MM.1S (cell line): ENCODE measurements at regions not wholly inside any gene's neighbourhood (a gene's known extent, or its start where the extent isn't known, plus 50 kb on each side); places are given as distances from the start of the nearest gene placed in this dataset.
A peak's percentile ranks its signal among the peaks of the same experiment; 100 is the strongest.

Experiments
- DNase-seq: peaks from one replicate; pipeline ENCODE4 v3.0.0-alpha.2; 2015
- H2AFZ ChIP-seq: fragments of 300-600 bp; sonication (generic); 2 replicates; pipeline ENCODE4 v1.6.0; 2016; ENCODE audit warnings: antibody characterized with exemption, low read length
- H3F3A ChIP-seq: fragments of 300-600 bp; sonication (generic); 2 replicates; pipeline ENCODE4 v1.6.1; 2016; ENCODE audit warnings: mild to moderate bottlenecking, antibody characterized with exemption, low read length, moderate library complexity, mixed read lengths; ENCODE audit not compliant: insufficient read depth
- H3K27ac ChIP-seq: fragments of 300-600 bp; sonication (generic); 2 replicates; pipeline ENCODE4 v1.5.1; 2016; ENCODE audit warnings: mild to moderate bottlenecking, low read length
- H3K27me3 ChIP-seq: fragments of 300-600 bp; sonication (generic); replicated peaks from 2 replicates; pipeline ENCODE4 v1.6.0; 2016; ENCODE audit warnings: low read length; ENCODE audit not compliant: insufficient read depth
- H3K36me3 ChIP-seq: fragments of 300-600 bp; sonication (generic); replicated peaks from 2 replicates; pipeline ENCODE4 v1.6.1; 2016; ENCODE audit warnings: mild to moderate bottlenecking, low read length, mixed read lengths; ENCODE audit not compliant: insufficient read depth
- H3K4me1 ChIP-seq: fragments of 300-600 bp; sonication (generic); 2 replicates; pipeline ENCODE4 v1.6.1; 2016; ENCODE audit warnings: low read length, mixed read lengths
- H3K4me2 ChIP-seq: fragments of 300-600 bp; sonication (generic); 2 replicates; pipeline ENCODE4 v1.6.0; 2016; ENCODE audit warnings: low read depth, low read length
- H3K4me3 ChIP-seq: fragments of 300-600 bp; sonication (generic); 2 replicates; pipeline ENCODE4 v1.5.1; 2016; ENCODE audit warnings: low read length, mixed read lengths
- H3K79me2 ChIP-seq: fragments of 300-600 bp; sonication (generic); 2 replicates; pipeline ENCODE4 v1.6.1; 2016; ENCODE audit warnings: mixed run types, low read length, mixed read lengths
- H3K9ac ChIP-seq: fragments of 300-600 bp; sonication (generic); 2 replicates; pipeline ENCODE4 v1.6.1; 2016; ENCODE audit warnings: low read length, mixed read lengths
- H3K9me2 ChIP-seq: fragments of 300-600 bp; sonication (generic); replicated peaks from 2 replicates; pipeline ENCODE4 v1.6.1; 2016; ENCODE audit warnings: mild to moderate bottlenecking, low read length, mixed read lengths; ENCODE audit not compliant: insufficient read depth
- H3K9me3 ChIP-seq: fragments of 300-600 bp; sonication (generic); replicated peaks from 2 replicates; pipeline ENCODE4 v1.6.1; 2016; ENCODE audit warnings: mild to moderate bottlenecking, low read length, mixed read lengths; ENCODE audit not compliant: insufficient read depth
- H4K20me1 ChIP-seq: fragments of 300-600 bp; sonication (generic); 2 replicates; pipeline ENCODE4 v1.6.1; 2016; ENCODE audit warnings: mild to moderate bottlenecking, low read length, moderate library complexity, mixed read lengths; ENCODE audit not compliant: insufficient read depth
- CTCF ChIP-seq: fragments of 300-600 bp; sonication (generic); IDR thresholded peaks from 2 replicates; pipeline ENCODE4 v1.5.1; 2016; ENCODE audit warnings: antibody characterized with exemption, low read length, mixed read lengths
- EZH2 ChIP-seq: fragments of 300-600 bp; sonication (generic); optimal IDR thresholded peaks from 2 replicates; pipeline ENCODE3; 2017; ENCODE audit warnings: low read depth, mild to moderate bottlenecking, antibody characterized with exemption, low read length, mixed read lengths
- EZH2phosphoT487 ChIP-seq: fragments of 300-600 bp; sonication (generic); IDR thresholded peaks from 2 replicates; pipeline ENCODE4 v1.6.1; 2018; ENCODE audit warnings: antibody characterized with exemption, low read length

GRCh38 chr2:139746901-139747300, 966.7 kb upstream of the NXPH2 start:
- Histone ChIP-seq H4K20me1 (no peaks in the 10 kb centered on the region), H3K79me2 (no peaks in the 10 kb centered on the region), H3K9ac (no peak overlapping the region), H3K9me3 (no peaks in the 10 kb centered on the region), H3K27me3 (no peaks in the 10 kb centered on the region), H3K36me3 (no peaks in the 10 kb centered on the region), H3F3A (peaks cover 14% of the 10 kb centered on the region), H3K4me1 (peaks cover 19% of the 10 kb centered on the region), H3K9me2 (no peaks in the 10 kb centered on the region), H3K4me2 (no peak overlapping the region), H2AFZ (no peak overlapping the region), H3K27ac (no peak overlapping the region), H3K4me3 (no peak overlapping the region)
- no peak for DNase-seq
- TF ChIP-seq EZH2 (no peak), EZH2phosphoT487 (no peak), CTCF (no peak)

- H2AFZ ChIP-seq = no peak overlapping the region
- H3K27ac ChIP-seq = no peak overlapping the region
- H3K36me3 ChIP-seq = no peaks in the 10 kb centered on the region
- H3K9me2 ChIP-seq = no peaks in the 10 kb centered on the region
- H3K79me2 ChIP-seq = no peaks in the 10 kb centered on the region
- no peaks in the 10 kb centered on the region for H3K27me3 ChIP-seq
- no peak for TF ChIP-seq EZH2
- no peak for TF ChIP-seq EZH2phosphoT487
- TF ChIP-seq CTCF = no peak
- H4K20me1 ChIP-seq = no peaks in the 10 kb centered on the region
- peaks cover 23% of the 10 kb centered on the region for H3K4me1 ChIP-seq
- H3F3A ChIP-seq = peaks cover 14% of the 10 kb centered on the region
- H3K4me3 ChIP-seq = no peak overlapping the region
- H3K9ac ChIP-seq = no peak overlapping the region
- H3K4me2 ChIP-seq = no peak overlapping the region
- DNase-seq = no peak
- H3K9me3 ChIP-seq = no peaks in the 10 kb centered on the region
Measured at GRCh38 chr2:139744273-139744672, 964.1 kb upstream of the NXPH2 start.

- Histone ChIP-seq H3K9me3 (no peaks in the 10 kb centered on the region), H3K27me3 (no peaks in the 10 kb centered on the region), H3K9ac (peak overlapping the region; percentile 43; the same call in 1 of the 2 replicates), H4K20me1 (no peaks in the 10 kb centered on the region), H3K27ac (peak overlapping the region; percentile 91), H3K36me3 (no peaks in the 10 kb centered on the region), H3K79me2 (no peaks in the 10 kb centered on the region), H3K4me1 (peaks cover 23% of the 10 kb centered on the region), H2AFZ (peak overlapping the region; percentile 62), H3K4me3 (peak overlapping the region; percentile 19), H3K9me2 (no peaks in the 10 kb centered on the region), H3K4me2 (peak overlapping the region; percentile 74), H3F3A (peaks cover 14% of the 10 kb centered on the region)
- peak; percentile 56 for DNase-seq
- TF ChIP-seq CTCF = no peak
- no peak for TF ChIP-seq EZH2
- TF ChIP-seq EZH2phosphoT487 = no peak
Measured at GRCh38 chr2:139742216-139743172, 962.3 kb upstream of the NXPH2 start.
